ENCODE measurements at regions not wholly inside any gene's neighbourhood (a gene's known extent, or its start where the extent isn't known, plus 50 kb on each side); places are given as distances from the start of the nearest gene placed in this dataset.

DNA sequence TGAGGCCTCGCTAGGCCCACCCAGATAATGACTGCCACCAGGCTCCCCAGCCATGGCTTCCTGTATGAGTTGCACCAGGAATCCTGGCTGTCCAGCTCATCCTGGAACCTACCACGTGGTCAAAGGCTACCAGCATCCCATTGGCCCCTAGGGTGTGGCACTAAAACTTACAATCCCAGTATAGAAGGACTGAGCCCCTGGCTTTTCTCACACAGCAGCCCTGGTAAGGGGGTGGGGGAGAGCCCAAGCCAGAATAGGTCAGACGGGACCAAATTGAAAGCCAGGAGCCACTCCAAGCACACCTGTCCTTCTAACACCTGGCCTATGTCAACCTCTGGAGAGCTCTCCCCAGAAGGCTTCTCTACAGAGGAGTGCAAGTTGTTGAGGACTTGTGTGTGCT is 269.3 kb upstream of the AGTR2 start:
- TF ChIP-seq, protein P1, sequence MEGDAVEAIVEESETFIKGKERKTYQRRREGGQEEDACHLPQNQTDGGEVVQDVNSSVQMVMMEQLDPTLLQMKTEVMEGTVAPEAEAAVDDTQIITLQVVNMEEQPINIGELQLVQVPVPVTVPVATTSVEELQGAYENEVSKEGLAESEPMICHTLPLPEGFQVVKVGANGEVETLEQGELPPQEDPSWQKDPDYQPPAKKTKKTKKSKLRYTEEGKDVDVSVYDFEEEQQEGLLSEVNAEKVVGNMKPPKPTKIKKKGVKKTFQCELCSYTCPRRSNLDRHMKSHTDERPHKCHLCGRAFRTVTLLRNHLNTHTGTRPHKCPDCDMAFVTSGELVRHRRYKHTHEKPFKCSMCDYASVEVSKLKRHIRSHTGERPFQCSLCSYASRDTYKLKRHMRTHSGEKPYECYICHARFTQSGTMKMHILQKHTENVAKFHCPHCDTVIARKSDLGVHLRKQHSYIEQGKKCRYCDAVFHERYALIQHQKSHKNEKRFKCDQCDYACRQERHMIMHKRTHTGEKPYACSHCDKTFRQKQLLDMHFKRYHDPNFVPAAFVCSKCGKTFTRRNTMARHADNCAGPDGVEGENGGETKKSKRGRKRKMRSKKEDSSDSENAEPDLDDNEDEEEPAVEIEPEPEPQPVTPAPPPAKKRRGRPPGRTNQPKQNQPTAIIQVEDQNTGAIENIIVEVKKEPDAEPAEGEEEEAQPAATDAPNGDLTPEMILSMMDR (IDR thresholded peaks at IDR 0.05) = no peak
- TF ChIP-seq POLR2A (IDR thresholded peaks at IDR 0.05) (no peak), POLR2AphosphoS5 (IDR thresholded peaks at IDR 0.05) (no peak)

Measured in prostate gland (tissue), 2 donors.